Bronchial epithelial cell (primary cell): ENCODE measurements at regions not wholly inside any gene's neighbourhood (a gene's known extent, or its start where the extent isn't known, plus 50 kb on each side); places are given as distances from the start of the nearest gene placed in this dataset.
"Not testable (repeated sequence)": the region's sequence is repeated elsewhere in the genome, so short reads cannot be mapped to it uniquely, and the experiment has no call there.

Source experiments
- DNase-seq: peaks from one replicate; pipeline ENCODE4 v3.0.0-alpha.2; 2010; ENCODE audit warnings: low read depth
- FAIRE-seq: peaks from 2 replicates; lab custom pipeline; 2011; peaks lifted over from hg19 to GRCh38; lab: Jason Lieb, UNC
- H3K27me3 ChIP-seq: 2 replicates; pipeline ENCODE4 v1.5.1; 2011; ENCODE audit warnings: low read length; ENCODE audit not compliant: control insufficient read depth, insufficient read depth
- H3K36me3 ChIP-seq: 2 replicates; pipeline ENCODE4 v1.5.1; 2011; ENCODE audit warnings: low read length; ENCODE audit not compliant: control insufficient read depth, insufficient read depth
- H3K4me3 ChIP-seq: 2 replicates; pipeline ENCODE4 v1.5.1; 2011; ENCODE audit warnings: mild to moderate bottlenecking, low read depth, low read length, control low read depth
- TF ChIP-seq, protein P1 (sequence below): IDR thresholded peaks from 2 replicates; pipeline ENCODE4 v1.5.1; 2011; ENCODE audit warnings: mild to moderate bottlenecking, moderate library complexity, low read length, control low read depth, inconsistent platforms; ENCODE audit not compliant: insufficient read depth, severe bottlenecking

DNA sequence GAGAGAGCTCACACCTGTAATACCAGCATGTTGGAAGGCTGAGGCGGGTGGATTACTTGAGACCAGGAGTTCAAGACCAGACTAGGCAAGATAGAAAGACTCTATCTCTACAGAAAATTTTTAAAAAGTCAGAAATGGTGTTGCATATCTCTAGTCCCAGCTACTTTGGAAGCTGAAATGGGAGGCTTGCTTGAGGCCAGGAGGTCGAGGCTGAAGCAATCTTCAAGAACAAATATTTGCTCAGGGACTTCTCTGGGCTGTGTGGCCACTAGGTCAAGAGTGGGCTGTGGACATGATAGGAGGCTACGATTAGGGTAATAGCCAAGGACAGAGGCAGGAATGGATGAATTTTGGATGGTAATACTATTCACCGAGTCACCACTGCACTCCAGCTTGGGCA lies 135.8 kb upstream of the PEG3 start:
- H3K4me3 ChIP-seq, result no peak overlapping the region
- TF ChIP-seq, protein P1, sequence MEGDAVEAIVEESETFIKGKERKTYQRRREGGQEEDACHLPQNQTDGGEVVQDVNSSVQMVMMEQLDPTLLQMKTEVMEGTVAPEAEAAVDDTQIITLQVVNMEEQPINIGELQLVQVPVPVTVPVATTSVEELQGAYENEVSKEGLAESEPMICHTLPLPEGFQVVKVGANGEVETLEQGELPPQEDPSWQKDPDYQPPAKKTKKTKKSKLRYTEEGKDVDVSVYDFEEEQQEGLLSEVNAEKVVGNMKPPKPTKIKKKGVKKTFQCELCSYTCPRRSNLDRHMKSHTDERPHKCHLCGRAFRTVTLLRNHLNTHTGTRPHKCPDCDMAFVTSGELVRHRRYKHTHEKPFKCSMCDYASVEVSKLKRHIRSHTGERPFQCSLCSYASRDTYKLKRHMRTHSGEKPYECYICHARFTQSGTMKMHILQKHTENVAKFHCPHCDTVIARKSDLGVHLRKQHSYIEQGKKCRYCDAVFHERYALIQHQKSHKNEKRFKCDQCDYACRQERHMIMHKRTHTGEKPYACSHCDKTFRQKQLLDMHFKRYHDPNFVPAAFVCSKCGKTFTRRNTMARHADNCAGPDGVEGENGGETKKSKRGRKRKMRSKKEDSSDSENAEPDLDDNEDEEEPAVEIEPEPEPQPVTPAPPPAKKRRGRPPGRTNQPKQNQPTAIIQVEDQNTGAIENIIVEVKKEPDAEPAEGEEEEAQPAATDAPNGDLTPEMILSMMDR, result no peak
- H3K36me3 ChIP-seq, result no peaks in the 10 kb centered on the region
- no peak for DNase-seq
- H3K27me3 ChIP-seq, result no peaks in the 10 kb centered on the region
- FAIRE-seq, result no peak

DNA sequence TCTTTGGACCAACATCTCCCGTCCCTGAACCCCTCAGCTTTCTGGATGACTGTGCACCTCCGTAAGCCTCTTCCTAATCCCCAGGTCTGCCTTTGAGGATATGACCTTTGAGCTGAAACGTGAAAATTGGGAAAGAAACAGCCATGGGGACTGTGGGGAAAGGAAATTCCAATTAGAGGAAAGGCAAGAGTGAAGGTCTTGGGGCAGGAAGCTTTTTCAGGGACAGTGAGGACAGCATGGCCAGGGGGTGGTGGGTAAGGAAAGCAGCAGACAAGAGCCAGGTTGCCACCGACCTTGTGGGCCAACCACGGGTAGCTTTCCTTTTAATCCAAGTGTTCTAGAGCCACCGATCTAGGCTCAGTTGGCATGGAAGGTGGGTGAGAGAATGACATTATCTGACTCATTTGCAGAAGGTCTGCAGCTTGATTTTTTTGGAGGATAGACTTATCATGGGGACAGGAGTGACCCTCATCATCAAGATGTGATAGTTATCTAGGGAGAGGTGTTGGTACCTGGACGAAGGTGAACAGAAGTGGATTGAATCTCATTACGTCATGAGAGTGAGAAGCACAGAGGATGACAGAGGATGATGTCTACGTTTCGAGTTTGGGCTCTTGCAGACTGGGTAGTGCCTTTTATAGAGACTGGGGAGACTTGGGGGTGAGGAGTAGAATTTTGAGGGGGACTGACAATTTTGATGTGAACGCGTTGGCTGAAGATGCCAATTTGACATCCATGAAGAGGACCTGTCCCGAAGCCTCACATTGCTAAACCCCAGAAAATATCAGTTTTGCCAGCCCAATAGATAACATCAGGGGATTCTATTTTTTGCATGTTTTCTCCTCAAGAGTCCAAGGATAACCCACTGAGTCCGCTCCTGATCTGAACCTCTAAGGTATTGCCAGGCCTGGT lies 136.7 kb upstream of the PEG3 start:
- no peak overlapping the region for H3K4me3 ChIP-seq
- TF ChIP-seq, protein P1, result no peak
- H3K36me3 ChIP-seq, result no peaks in the 10 kb centered on the region
- FAIRE-seq (no peak), DNase-seq (no peak)
- H3K27me3 ChIP-seq, result no peaks in the 10 kb centered on the region

DNA sequence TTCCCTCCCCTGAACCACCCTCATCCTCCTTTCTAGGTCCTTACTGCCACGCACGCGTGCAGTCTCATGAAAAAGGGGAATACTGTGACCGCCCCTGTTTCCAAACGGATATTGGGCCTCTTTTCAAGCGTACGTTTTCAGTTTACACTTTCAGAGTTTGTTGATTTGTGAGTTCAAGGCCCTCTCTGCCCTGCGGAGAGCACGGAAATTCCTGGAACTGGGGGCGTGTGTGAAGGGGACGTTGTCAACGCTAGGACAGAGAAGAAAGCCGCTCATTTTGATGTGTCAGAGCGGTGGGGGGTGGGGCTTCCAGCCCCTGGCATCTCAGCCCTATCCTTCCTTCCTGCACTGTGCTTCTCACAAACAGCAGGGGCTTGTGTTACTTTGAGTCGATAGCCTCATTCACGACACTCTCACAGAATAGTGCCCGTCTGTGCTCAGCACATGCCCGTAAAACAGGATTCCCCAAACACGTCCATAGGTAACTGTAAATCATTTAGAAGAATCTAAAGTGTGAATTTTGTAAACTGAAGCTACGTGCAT lies 137.6 kb upstream of the PEG3 start:
- no peak overlapping the region for H3K4me3 ChIP-seq
- no peaks in the 10 kb centered on the region for H3K27me3 ChIP-seq
- H3K36me3 ChIP-seq, result no peaks in the 10 kb centered on the region
- DNase-seq, result no peak
- no peak for FAIRE-seq
- TF ChIP-seq, protein P1, result no peak

DNA sequence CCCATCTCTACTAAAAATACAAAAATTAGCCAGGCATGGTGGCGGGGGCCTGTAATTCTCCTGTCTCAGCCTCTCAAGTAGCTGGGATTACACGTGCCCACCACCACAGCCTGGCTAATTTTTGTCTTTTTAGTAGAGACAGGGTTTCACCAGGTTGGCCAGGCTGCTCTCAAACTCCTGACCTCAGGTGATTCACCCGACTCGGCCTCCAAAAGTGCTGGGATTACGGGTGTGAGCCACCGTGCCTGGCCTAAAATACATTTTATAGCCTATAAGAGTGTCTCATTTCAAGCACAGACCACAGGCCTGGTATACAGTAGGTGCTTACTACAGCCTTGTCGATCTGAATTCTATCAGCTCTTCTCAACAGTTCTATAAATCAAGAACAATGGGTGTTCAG lies 139.5 kb upstream of the USP29 start:
- not testable (repeated sequence) for FAIRE-seq, H3K4me3 ChIP-seq, DNase-seq, H3K36me3 ChIP-seq, H3K27me3 ChIP-seq

DNA sequence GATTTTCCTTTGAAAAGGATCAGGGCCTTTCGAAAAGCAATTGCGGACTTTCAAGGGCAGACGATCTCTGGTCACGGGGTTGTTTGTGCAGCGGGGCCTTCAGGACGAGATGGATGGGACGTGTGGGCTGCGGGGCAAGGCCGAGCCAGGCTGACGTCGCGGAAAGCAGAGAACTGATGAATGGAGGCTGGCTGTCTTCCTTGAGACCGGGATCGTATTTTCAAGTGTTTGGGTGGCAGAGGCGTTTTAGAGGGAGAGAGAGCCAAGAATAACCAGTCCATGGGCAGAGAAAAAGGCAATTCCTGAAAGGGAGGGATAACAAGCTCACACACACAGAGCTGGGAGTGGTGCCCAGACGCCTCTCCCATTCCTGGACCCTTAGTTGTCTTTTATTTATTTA lies 138.9 kb upstream of the USP29 start:
- FAIRE-seq, result no peak
- Histone ChIP-seq H3K4me3 (no peak overlapping the region), H3K27me3 (no peaks in the 10 kb centered on the region), H3K36me3 (no peaks in the 10 kb centered on the region)
- DNase-seq, result no peak
- TF ChIP-seq, protein P1, result no peak

DNA sequence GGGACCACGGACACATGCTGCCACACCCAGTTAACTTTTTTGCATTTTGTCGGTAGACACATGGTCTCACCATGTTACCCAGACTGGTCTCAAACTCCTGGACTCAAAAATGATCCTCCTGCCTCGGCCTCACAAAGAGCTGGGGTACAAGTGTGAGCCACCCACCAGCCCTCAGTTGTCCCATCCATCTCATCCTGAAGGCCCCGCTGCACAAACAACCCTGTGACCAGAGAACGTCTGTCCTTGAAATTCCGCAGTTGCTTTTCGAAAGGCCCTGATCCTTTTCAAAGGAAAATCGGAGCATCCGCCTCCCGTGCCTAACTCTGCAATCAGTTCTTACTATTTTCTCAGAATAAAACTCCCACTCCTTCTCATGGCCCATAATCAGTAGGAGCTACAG lies 138.3 kb upstream of the USP29 start:
- FAIRE-seq, result peak; percentile 94
- DNase-seq, H3K36me3 ChIP-seq, H3K4me3 ChIP-seq, H3K27me3 ChIP-seq: not testable (repeated sequence)
